ENCODE measurements at regions not wholly inside any gene's neighbourhood (a gene's known extent, or its start where the extent isn't known, plus 50 kb on each side); places are given as distances from the start of the nearest gene placed in this dataset.
"Not testable (repeated sequence)": the region's sequence is repeated elsewhere in the genome, so short reads cannot be mapped to it uniquely, and the experiment has no call there.

DNA sequence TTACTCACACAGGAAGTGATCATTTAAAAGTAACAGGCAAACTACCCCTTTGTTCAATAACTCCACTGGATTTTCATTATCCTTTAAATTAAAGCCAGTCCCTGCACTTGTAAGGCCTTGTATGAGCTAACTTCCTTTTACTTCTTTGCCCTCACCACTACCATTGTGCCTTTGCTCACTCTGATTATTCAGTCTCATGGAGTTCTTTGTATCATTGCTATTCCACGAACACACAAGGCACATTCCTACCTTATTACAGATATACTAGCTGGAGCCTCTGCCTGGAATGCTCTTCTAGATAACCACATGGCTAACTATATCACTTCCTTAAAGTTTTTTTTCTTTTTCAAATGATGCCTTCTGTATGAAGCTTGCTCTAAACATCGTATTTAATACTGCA lies 748.6 kb upstream of the HS3ST5 start:
- Histone ChIP-seq H3K27me3 (ENCODE audit: control insufficient read depth in 2 of 2, insufficient read depth in 1 of 2, low read length in 1 of 2) (no peaks in the 10 kb centered on the region), H3K4me3 (ENCODE audit: low read length in 2 of 2) (no peak overlapping the region), H3K4me1 (ENCODE audit: control insufficient read depth in 2 of 2, insufficient read depth in 2 of 2, low read length in 2 of 2) (no peaks in the 10 kb centered on the region), H3K9me3 (ENCODE audit: control insufficient read depth in 2 of 2, insufficient read depth in 1 of 2, low read length in 1 of 2) (no peaks in the 10 kb centered on the region), H3K36me3 (ENCODE audit: control insufficient read depth in 2 of 2, insufficient read depth in 2 of 2, low read length in 1 of 2) (no peaks in the 10 kb centered on the region), H3K27ac (ENCODE audit: low read depth in 1 of 2, low read length in 1 of 2) (no peak overlapping the region)
- no peak for DNase-seq (ENCODE audit: low read depth in 6 of 9, low spot score in 9 of 9)
- 80% methylated on average over 2 of the region's 2 CpGs for WGBS

DNA sequence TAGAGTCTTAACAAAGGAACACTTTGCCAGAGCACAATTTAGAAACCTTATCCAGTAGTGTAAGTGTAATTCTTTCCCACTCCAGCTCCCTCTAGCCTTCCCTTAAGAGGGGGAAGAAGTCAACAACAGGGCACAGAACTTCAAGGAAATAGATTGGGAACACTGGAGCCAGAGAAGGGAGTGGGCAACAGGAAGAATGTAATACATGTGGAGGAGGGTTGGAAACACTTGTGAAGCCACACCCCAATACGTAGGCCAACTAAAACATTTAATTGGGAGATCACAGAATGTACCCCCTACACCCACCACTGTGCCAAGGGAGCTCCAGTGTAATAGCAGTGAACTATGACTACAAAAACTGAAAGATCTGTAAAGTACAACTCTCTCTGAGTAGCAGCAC lies 735.7 kb upstream of the HS3ST5 start:
- Histone ChIP-seq H3K27me3 (ENCODE audit: control insufficient read depth in 2 of 2, insufficient read depth in 1 of 2, low read length in 1 of 2) (no peaks in the 10 kb centered on the region), H3K4me3 (ENCODE audit: low read length in 2 of 2) (no peak overlapping the region), H3K9me3 (ENCODE audit: control insufficient read depth in 2 of 2, insufficient read depth in 1 of 2, low read length in 1 of 2) (no peaks in the 10 kb centered on the region), H3K36me3 (ENCODE audit: control insufficient read depth in 2 of 2, insufficient read depth in 2 of 2, low read length in 1 of 2) (no peaks in the 10 kb centered on the region), H3K4me1 (ENCODE audit: control insufficient read depth in 2 of 2, insufficient read depth in 2 of 2, low read length in 2 of 2) (no peaks in the 10 kb centered on the region), H3K27ac (ENCODE audit: low read depth in 1 of 2, low read length in 1 of 2) (no peak overlapping the region)
- DNase-seq (ENCODE audit: low read depth in 6 of 9, low spot score in 9 of 9) = no peak
- 81% methylated on average over 1 of the region's 1 CpG for WGBS

DNA sequence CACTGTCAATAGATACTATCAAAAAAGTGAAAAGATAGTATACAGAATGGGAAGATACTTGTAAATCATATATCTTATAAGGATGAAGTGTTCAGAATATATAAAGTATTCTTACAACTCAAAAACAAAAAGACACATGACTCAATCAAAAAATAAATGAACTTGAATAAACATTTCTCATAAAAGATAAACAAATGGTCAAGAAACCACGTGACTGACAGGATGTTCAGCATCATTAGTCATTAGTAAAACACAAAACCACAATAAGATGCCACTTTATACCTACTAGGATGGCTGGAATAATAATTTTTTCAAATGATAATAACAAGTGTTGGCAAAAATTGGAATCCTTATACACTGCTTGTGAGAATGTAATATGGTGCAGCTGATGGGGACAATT lies 729.1 kb upstream of the HS3ST5 start:
- Histone ChIP-seq H3K36me3 (ENCODE audit: control insufficient read depth in 2 of 2, insufficient read depth in 2 of 2, low read length in 1 of 2) (no peaks in the 10 kb centered on the region), H3K9me3 (ENCODE audit: control insufficient read depth in 2 of 2, insufficient read depth in 1 of 2, low read length in 1 of 2) (no peaks in the 10 kb centered on the region), H3K4me1 (ENCODE audit: control insufficient read depth in 2 of 2, insufficient read depth in 2 of 2, low read length in 2 of 2) (no peaks in the 10 kb centered on the region), H3K27ac (ENCODE audit: low read depth in 1 of 2, low read length in 1 of 2) (no peak overlapping the region), H3K27me3 (ENCODE audit: control insufficient read depth in 2 of 2, insufficient read depth in 1 of 2, low read length in 1 of 2) (no peaks in the 10 kb centered on the region), H3K4me3 (ENCODE audit: low read length in 2 of 2) (no peak overlapping the region)
- WGBS = 76% methylated on average over 1 of the region's 1 CpG
- DNase-seq (ENCODE audit: low read depth in 6 of 9, low spot score in 9 of 9) = no peak

DNA sequence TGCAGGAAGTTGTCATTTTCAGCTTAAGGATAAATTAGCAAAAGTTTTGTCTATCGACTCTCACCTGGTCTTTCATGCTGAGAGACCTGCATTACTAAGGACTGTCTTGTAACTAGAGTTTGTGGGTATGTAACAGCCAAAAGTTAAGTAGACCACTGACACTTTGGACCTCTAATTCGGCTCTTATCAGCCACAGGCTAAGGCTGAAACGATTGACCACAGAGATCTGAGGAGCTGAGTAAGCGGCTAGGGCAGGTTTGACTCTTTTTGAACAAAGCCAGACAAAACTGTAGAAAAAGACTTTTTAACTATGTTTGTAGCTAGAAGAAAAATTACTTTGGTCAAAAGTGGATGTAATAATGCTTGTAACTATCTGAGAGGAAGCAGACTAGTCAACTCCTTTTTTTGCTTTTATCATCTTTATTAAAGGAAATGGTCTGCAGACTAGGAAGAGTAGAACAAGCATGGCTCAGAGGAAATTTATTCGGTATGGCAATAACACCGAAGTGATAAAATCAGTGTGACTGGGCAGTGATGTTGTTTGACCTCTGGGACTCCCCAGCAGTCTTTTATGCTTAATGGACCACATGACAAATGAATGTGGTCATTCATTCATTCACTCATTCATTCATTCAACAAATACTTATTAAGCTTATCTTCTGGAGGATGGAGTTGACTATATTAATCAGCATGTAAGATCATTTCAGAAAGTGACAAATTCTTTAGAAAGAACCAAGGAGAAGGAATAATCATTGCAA lies 725.0 kb upstream of the HS3ST5 start:
- Histone ChIP-seq H3K4me3 (ENCODE audit: low read length in 2 of 2) (no peak overlapping the region), H3K36me3 (ENCODE audit: control insufficient read depth in 2 of 2, insufficient read depth in 2 of 2, low read length in 1 of 2) (no peaks in the 10 kb centered on the region), H3K27ac (ENCODE audit: low read depth in 1 of 2, low read length in 1 of 2) (no peak overlapping the region), H3K4me1 (ENCODE audit: control insufficient read depth in 2 of 2, insufficient read depth in 2 of 2, low read length in 2 of 2) (no peaks in the 10 kb centered on the region), H3K27me3 (ENCODE audit: control insufficient read depth in 2 of 2, insufficient read depth in 1 of 2, low read length in 1 of 2) (no peaks in the 10 kb centered on the region), H3K9me3 (ENCODE audit: control insufficient read depth in 2 of 2, insufficient read depth in 1 of 2, low read length in 1 of 2) (no peaks in the 10 kb centered on the region)
- no peak for DNase-seq (ENCODE audit: low read depth in 6 of 9, low spot score in 9 of 9)
- 35% methylated on average over 6 of the region's 6 CpGs for WGBS

DNA sequence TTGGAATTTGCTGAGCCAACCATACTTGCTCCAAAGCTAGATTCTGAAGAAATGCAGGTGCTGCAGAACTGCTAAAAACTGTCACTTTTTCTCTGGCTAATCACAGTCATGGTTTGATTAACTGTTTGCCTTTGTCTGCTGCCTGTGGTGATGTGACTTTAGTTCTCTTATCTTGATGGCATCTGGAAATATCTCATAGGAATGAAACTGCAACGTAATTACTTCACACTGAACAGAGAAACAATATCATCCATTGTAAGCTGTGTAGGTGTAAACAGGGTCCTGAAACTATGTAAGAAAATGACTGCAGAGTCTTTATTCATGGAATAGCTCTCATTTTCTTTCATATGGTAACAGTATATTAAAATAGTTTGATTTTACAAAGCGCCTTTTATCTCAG lies 721.9 kb upstream of the HS3ST5 start:
- Histone ChIP-seq H3K4me1 (ENCODE audit: control insufficient read depth in 2 of 2, insufficient read depth in 2 of 2, low read length in 2 of 2) (no peaks in the 10 kb centered on the region), H3K9me3 (ENCODE audit: control insufficient read depth in 2 of 2, insufficient read depth in 1 of 2, low read length in 1 of 2) (no peaks in the 10 kb centered on the region), H3K27ac (ENCODE audit: low read depth in 1 of 2, low read length in 1 of 2) (no peak overlapping the region), H3K4me3 (ENCODE audit: low read length in 2 of 2) (no peak overlapping the region), H3K36me3 (ENCODE audit: control insufficient read depth in 2 of 2, insufficient read depth in 2 of 2, low read length in 1 of 2) (no peaks in the 10 kb centered on the region), H3K27me3 (ENCODE audit: control insufficient read depth in 2 of 2, insufficient read depth in 1 of 2, low read length in 1 of 2) (no peaks in the 10 kb centered on the region)
- 75% methylated on average over 2 of the region's 2 CpGs for WGBS
- DNase-seq (ENCODE audit: low read depth in 6 of 9, low spot score in 9 of 9) = no peak

DNA sequence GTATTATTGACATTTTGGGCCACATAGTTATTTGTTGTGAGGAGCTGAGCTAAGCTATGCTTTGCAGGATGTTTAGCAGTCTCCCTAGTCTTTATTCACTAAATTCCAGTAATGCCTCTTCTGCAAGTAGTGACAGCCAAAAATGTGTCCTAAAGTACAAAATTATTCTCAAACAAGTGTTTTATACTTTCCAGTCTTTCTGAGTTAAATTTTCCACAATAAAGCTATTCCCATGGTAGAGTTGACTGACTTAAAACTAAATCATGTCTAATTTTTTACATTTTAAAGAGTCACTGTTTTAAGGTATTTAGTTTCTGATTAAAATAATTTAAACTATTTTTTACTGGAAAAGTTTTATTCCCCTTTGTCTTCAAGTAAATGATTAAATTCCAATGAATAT lies 717.8 kb upstream of the HS3ST5 start:
- no peaks in the 10 kb centered on the region for H3K27me3 ChIP-seq (ENCODE audit: control insufficient read depth in 2 of 2, insufficient read depth in 1 of 2, low read length in 1 of 2)
- DNase-seq (ENCODE audit: low read depth in 6 of 9, low spot score in 9 of 9) = no peak
- no peaks in the 10 kb centered on the region for H3K9me3 ChIP-seq (ENCODE audit: control insufficient read depth in 2 of 2, insufficient read depth in 1 of 2, low read length in 1 of 2)
- no peak overlapping the region for H3K4me3 ChIP-seq (ENCODE audit: low read length in 2 of 2)
- H3K36me3 ChIP-seq (ENCODE audit: control insufficient read depth in 2 of 2, insufficient read depth in 2 of 2, low read length in 1 of 2) = no peaks in the 10 kb centered on the region
- no peak overlapping the region for H3K27ac ChIP-seq (ENCODE audit: low read depth in 1 of 2, low read length in 1 of 2)
- H3K4me1 ChIP-seq (ENCODE audit: control insufficient read depth in 2 of 2, insufficient read depth in 2 of 2, low read length in 2 of 2) = no peaks in the 10 kb centered on the region

DNA sequence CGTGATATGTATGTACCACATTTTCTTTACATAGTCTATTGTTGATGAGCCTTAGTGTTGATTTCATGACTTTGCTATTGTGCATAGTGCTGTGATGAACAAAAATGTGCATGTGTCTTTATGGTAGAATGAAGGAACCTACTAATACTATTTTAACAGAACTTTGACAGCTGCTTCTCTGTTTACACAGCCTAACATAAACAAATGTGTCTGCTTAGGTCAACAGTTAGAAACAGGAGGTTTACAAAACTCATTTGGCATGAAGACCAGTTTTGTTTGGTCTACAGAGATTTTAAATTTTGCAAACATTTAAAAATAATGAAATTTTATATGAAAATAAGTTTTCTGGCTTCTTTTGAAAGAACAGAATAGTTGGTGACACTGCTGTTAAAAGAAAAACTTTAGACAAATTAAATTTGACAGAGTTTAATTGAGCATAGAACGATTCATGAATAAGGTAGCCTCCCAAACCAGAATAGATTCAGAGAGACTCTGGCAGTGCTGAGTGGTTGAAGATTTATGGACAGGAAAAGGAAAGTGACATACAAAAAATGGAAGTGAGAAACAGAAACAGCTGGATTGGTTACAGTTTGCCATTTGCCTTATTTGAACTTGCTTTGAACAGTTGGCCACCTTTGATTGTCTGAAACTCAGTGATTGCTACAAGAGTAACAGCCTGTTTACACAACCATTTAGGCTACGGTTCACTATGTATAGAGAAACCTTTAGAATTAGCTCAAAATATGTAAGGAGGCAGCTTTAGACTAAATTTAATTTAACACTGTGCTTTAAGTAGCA lies 715.8 kb upstream of the HS3ST5 start:
- DNase-seq (ENCODE audit: low read depth in 6 of 9, low spot score in 9 of 9) = no peak

DNA sequence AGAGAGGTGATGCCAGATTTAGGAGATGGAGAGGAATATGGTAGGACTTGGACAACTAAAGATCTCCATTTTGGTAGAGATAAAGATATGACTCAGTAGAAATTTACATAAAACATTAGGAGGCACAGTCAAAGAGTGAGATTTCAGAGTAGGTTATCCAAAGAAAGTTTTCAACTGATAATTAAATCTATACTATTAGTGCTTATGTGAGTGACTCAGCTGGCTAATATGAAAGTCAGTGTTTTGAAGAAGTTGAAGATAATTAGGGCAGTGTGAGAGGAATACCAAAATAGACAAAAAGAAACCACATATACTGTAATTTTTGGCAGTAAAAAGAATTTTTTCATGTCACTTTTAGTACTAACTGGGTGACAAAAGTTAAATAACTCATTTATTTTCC lies 712.8 kb upstream of the HS3ST5 start:
- peaks cover 0 to 1% of the 10 kb centered on the region in 2 donors for H3K9me3 ChIP-seq (ENCODE audit: control insufficient read depth in 2 of 2, insufficient read depth in 1 of 2, low read length in 1 of 2)
- no peaks in the 10 kb centered on the region for H3K4me1 ChIP-seq (ENCODE audit: control insufficient read depth in 2 of 2, insufficient read depth in 2 of 2, low read length in 2 of 2)
- DNase-seq (ENCODE audit: low read depth in 6 of 9, low spot score in 9 of 9) = no peak
- H3K27ac ChIP-seq (ENCODE audit: low read depth in 1 of 2, low read length in 1 of 2) = no peak overlapping the region
- no peak overlapping the region for H3K4me3 ChIP-seq (ENCODE audit: low read length in 2 of 2)
- no peaks in the 10 kb centered on the region for H3K27me3 ChIP-seq (ENCODE audit: control insufficient read depth in 2 of 2, insufficient read depth in 1 of 2, low read length in 1 of 2)
- no peaks in the 10 kb centered on the region for H3K36me3 ChIP-seq (ENCODE audit: control insufficient read depth in 2 of 2, insufficient read depth in 2 of 2, low read length in 1 of 2)

More for the DNA sequence above, 715.8 kb upstream of the HS3ST5 start:
- H3K4me3 ChIP-seq (ENCODE audit: low read length in 2 of 2) = no peak overlapping the region
- H3K9me3 ChIP-seq (ENCODE audit: control insufficient read depth in 2 of 2, insufficient read depth in 1 of 2, low read length in 1 of 2) = no peaks in the 10 kb centered on the region
- 45% methylated on average over 3 of the region's 3 CpGs for WGBS
- H3K36me3 ChIP-seq (ENCODE audit: control insufficient read depth in 2 of 2, insufficient read depth in 2 of 2, low read length in 1 of 2) = no peaks in the 10 kb centered on the region
- no peak overlapping the region for H3K27ac ChIP-seq (ENCODE audit: low read depth in 1 of 2, low read length in 1 of 2)
- no peaks in the 10 kb centered on the region for H3K4me1 ChIP-seq (ENCODE audit: control insufficient read depth in 2 of 2, insufficient read depth in 2 of 2, low read length in 2 of 2)
- H3K27me3 ChIP-seq (ENCODE audit: control insufficient read depth in 2 of 2, insufficient read depth in 1 of 2, low read length in 1 of 2) = no peaks in the 10 kb centered on the region

DNA sequence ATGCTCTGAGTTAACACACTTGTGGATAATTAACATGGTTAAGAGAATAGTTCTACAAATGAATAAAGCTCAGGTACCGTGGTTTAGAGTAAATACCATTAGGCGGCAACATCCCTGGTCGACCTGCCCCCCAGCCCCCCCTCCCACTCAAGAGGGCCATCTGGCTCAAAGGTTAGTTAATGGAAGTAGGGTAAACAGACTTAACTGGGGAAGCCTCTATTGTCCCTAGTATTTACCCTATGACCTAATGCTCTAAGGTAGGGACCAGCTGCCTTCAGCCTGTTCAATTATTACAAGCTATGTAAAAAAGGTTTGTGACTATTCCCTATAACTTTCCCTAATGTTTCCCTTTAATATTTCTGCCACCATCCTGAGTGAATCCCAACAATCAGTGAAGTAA lies 711.4 kb upstream of the HS3ST5 start:
- H3K4me1 ChIP-seq (ENCODE audit: control insufficient read depth in 2 of 2, insufficient read depth in 2 of 2, low read length in 2 of 2); DNase-seq (ENCODE audit: low read depth in 6 of 9, low spot score in 9 of 9); H3K36me3 ChIP-seq (ENCODE audit: control insufficient read depth in 2 of 2, insufficient read depth in 2 of 2, low read length in 1 of 2); H3K27ac ChIP-seq (ENCODE audit: low read depth in 1 of 2, low read length in 1 of 2); H3K4me3 ChIP-seq (ENCODE audit: low read length in 2 of 2); H3K9me3 ChIP-seq (ENCODE audit: control insufficient read depth in 2 of 2, insufficient read depth in 1 of 2, low read length in 1 of 2); H3K27me3 ChIP-seq (ENCODE audit: control insufficient read depth in 2 of 2, insufficient read depth in 1 of 2, low read length in 1 of 2): not testable (repeated sequence)
- WGBS = 88% methylated on average over 3 of the region's 3 CpGs

Measured in thymus (tissue), 11 donors.